SKM-1 (cell line): ENCODE measurements at regions not wholly inside any gene's neighbourhood (a gene's known extent, or its start where the extent isn't known, plus 50 kb on each side); places are given as distances from the start of the nearest gene placed in this dataset.
"Not testable (repeated sequence)": the region's sequence is repeated elsewhere in the genome, so short reads cannot be mapped to it uniquely, and the experiment has no call there.

Source experiments
- DNase-seq: peaks from one replicate; lab custom pipeline; 2025; ENCODE audit not compliant: unreplicated experiment; lab: John Stamatoyannopoulos, UW

- DNase-seq, result no peak
These were observed 216.8 kb upstream of the CNTNAP5 start for GRCh38 chr2:123808243-123808642.

GRCh38 chr2:123811846-123812245 lies 213.2 kb upstream of the CNTNAP5 start:
- no peak for DNase-seq

GRCh38 chr2:123816203-123816602 lies 208.9 kb upstream of the CNTNAP5 start:
- DNase-seq, result no peak

GRCh38 chr2:123816928-123817327 lies 208.2 kb upstream of the CNTNAP5 start:
- DNase-seq, result no peak

- DNase-seq, result no peak
These were observed 198.3 kb upstream of the CNTNAP5 start for GRCh38 chr2:123826729-123827271.

GRCh38 chr2:123839326-123839725 lies 185.8 kb upstream of the CNTNAP5 start:
- no peak for DNase-seq

GRCh38 chr2:123840016-123840415 lies 185.1 kb upstream of the CNTNAP5 start:
- DNase-seq, result no peak

GRCh38 chr2:123840574-123840973 lies 184.5 kb upstream of the CNTNAP5 start:
- no peak for DNase-seq

GRCh38 chr2:123851281-123851680 lies 173.8 kb upstream of the CNTNAP5 start:
- DNase-seq, result no peak

- DNase-seq, result no peak
These were observed 171.9 kb upstream of the CNTNAP5 start for GRCh38 chr2:123853161-123853560.

GRCh38 chr2:123859031-123859430 lies 166.1 kb upstream of the CNTNAP5 start:
- not testable (repeated sequence) for DNase-seq

GRCh38 chr2:123864416-123864815 lies 160.7 kb upstream of the CNTNAP5 start:
- DNase-seq, result no peak

- DNase-seq, result no peak
These were observed 154.7 kb upstream of the CNTNAP5 start for GRCh38 chr2:123870206-123870880.

- DNase-seq, result no peak
These were observed 154.2 kb upstream of the CNTNAP5 start for GRCh38 chr2:123870881-123871276.

GRCh38 chr2:123890148-123890547 lies 134.9 kb upstream of the CNTNAP5 start:
- DNase-seq, result no peak

- no peak for DNase-seq
These were observed 130.9 kb upstream of the CNTNAP5 start for GRCh38 chr2:123894167-123894566.

GRCh38 chr2:123895651-123896050 lies 129.4 kb upstream of the CNTNAP5 start:
- DNase-seq, result no peak

- DNase-seq, result no peak
These were observed 123.8 kb upstream of the CNTNAP5 start for GRCh38 chr2:123901256-123901655.

- no peak for DNase-seq
These were observed 118.7 kb upstream of the CNTNAP5 start for GRCh38 chr2:123906361-123906760.

GRCh38 chr2:123908522-123908921 lies 116.6 kb upstream of the CNTNAP5 start:
- DNase-seq, result no peak

GRCh38 chr2:123912171-123912570 lies 112.9 kb upstream of the CNTNAP5 start:
- no peak for DNase-seq

GRCh38 chr2:123913143-123913735 lies 111.8 kb upstream of the CNTNAP5 start:
- DNase-seq, result no peak

- no peak for DNase-seq
These were observed 109.7 kb upstream of the CNTNAP5 start for GRCh38 chr2:123915380-123915779.
